Nephron progenitor cell (in vitro differentiated cells): ENCODE measurements at regions not wholly inside any gene's neighbourhood (a gene's known extent, or its start where the extent isn't known, plus 50 kb on each side); places are given as distances from the start of the nearest gene placed in this dataset.

Experiments used
- DNase-seq: peaks from one replicate; pipeline ENCODE4 v3.0.0; 2021
- H3K27ac Mint-ChIP-seq: 2 replicates; pipeline ENCODE4 v1.8.0; 2021; ENCODE audit warnings: mild to moderate bottlenecking, moderate library complexity, mixed read lengths
- H3K27me3 Mint-ChIP-seq: 2 replicates; pipeline ENCODE4 v1.8.0; 2021; ENCODE audit warnings: mild to moderate bottlenecking, low read depth, mixed read lengths; ENCODE audit not compliant: poor library complexity
- H3K36me3 Mint-ChIP-seq: 2 replicates; pipeline ENCODE4 v1.8.0; 2021; ENCODE audit warnings: low read depth, mixed read lengths
- H3K4me1 Mint-ChIP-seq: 2 replicates; pipeline ENCODE4 v1.8.0; 2021; ENCODE audit warnings: mixed read lengths
- H3K4me3 Mint-ChIP-seq: 2 replicates; pipeline ENCODE4 v1.8.0; 2021; ENCODE audit warnings: mild to moderate bottlenecking, moderate library complexity, mixed read lengths
- H3K9me3 Mint-ChIP-seq: 2 replicates; pipeline ENCODE4 v1.8.0; 2021; ENCODE audit warnings: mild to moderate bottlenecking, moderate library complexity, mixed read lengths
- TF ChIP-seq, protein P1 (sequence below): fragments of 200-600 bp; sonication (generic); IDR thresholded peaks from 2 replicates; pipeline ENCODE4 v1.5.0; 2021; ENCODE audit warnings: antibody characterized with exemption

DNA sequence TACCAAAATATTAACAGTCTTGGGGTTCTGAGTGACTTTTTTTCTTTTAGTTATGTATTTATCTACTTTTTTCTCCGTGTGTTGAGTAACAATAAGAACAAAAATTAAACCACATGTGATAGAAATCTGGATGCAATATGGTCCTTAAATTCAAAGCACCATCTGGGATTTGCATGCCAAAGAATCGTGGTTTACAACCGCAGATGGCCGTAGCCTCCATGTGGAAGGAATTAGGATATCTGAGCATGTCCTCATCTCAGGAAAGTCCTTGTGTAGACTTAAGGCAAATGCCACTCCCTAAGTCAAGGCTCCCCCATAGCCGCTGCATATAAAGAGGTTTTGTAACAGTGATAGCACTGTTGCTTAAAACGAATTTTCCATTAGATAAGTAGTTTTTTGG, 304.0 kb downstream of the ZEB1 start:
- no peak overlapping the region for H3K27ac Mint-ChIP-seq
- peaks cover 31% of the 10 kb centered on the region for H3K4me1 Mint-ChIP-seq
- no peak for DNase-seq
- H3K9me3 Mint-ChIP-seq = peaks cover 39% of the 10 kb centered on the region
- TF ChIP-seq, protein P1, sequence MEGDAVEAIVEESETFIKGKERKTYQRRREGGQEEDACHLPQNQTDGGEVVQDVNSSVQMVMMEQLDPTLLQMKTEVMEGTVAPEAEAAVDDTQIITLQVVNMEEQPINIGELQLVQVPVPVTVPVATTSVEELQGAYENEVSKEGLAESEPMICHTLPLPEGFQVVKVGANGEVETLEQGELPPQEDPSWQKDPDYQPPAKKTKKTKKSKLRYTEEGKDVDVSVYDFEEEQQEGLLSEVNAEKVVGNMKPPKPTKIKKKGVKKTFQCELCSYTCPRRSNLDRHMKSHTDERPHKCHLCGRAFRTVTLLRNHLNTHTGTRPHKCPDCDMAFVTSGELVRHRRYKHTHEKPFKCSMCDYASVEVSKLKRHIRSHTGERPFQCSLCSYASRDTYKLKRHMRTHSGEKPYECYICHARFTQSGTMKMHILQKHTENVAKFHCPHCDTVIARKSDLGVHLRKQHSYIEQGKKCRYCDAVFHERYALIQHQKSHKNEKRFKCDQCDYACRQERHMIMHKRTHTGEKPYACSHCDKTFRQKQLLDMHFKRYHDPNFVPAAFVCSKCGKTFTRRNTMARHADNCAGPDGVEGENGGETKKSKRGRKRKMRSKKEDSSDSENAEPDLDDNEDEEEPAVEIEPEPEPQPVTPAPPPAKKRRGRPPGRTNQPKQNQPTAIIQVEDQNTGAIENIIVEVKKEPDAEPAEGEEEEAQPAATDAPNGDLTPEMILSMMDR = no peak
- H3K27me3 Mint-ChIP-seq = no peaks in the 10 kb centered on the region
- no peak overlapping the region for H3K4me3 Mint-ChIP-seq
- peaks cover 21% of the 10 kb centered on the region for H3K36me3 Mint-ChIP-seq

DNA sequence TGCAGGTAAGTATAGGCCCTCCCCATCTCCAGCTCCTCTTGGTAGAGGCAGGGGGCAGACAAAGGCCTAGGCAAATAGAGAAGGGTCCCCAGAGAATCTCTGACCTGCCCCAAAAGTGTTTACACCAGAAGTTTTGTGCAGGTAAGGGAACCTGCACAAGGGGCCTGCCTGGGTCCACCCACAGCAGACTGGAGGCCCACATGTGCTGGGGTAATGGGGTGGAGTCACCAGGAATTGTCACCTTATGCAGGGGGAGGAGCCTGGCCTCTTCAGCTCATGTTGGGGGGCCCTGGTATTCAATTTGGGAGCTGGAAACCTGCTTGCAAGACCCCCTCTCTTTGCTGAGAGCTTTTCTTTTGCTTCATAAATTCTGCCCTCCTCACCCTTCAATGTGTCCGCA, 302.7 kb downstream of the ZEB1 start:
- no peak for DNase-seq
- Mint-ChIP-seq H3K27me3 (no peaks in the 10 kb centered on the region), H3K4me3 (no peak overlapping the region), H3K36me3 (peaks cover 21% of the 10 kb centered on the region), H3K27ac (no peak overlapping the region), H3K9me3 (peaks cover 34% of the 10 kb centered on the region), H3K4me1 (peaks cover 39% of the 10 kb centered on the region)
- TF ChIP-seq, protein P1 = no peak

DNA sequence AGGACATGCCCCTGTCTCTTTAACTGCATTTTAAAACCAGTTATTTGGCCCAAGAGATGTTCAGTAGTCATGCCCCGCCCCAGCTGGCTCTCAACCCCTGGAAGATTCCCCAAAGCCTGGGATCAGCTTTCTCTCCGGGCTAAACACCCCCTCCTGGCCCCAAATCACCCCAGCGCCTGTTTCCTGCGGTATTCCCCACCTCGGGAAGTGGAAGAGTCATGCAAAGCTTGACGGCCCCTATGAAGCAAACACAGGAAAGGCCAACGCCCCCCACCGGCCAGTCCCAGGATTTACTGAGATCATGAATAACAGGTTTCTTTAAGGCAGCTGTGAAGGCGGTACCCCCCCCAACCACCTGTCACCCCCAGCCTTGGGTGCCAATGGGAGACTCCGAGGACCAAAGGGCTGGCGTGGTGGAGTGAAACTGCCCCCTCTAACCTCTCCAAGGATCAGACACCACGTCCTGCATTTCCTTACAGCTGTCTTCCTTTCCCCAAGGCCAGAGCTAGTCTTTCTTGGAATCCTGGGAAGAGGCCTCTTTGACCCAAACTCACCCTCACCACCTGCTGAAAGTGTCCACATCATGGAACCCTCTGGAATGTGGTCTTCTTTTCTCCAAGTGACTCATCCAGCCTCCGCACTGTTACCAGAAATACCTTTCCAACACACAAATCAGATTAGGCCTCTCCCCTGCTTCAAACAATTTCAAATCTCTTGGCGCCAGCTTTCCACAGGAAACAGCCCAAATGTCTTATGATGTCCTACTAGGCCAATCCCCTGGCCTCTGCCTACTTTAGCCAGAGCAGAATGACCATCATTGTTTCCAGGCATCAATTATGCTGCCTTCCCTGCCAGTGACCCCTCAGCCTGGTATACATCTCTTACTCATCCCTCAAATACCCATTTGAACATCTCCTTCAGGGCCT, 301.5 kb downstream of the ZEB1 start:
- H3K27me3 Mint-ChIP-seq = no peaks in the 10 kb centered on the region

GRCh38 chr10:31619531-31620061, 300.6 kb downstream of the ZEB1 start:
- DNase-seq = no peak
- Mint-ChIP-seq H3K4me3 (no peak overlapping the region), H3K9me3 (peaks cover 23% of the 10 kb centered on the region), H3K36me3 (peaks cover 12% of the 10 kb centered on the region), H3K27ac (no peak overlapping the region), H3K27me3 (peaks cover 2% of the 10 kb centered on the region), H3K4me1 (peaks cover 41% of the 10 kb centered on the region)
- TF ChIP-seq, protein P1 = no peak

More for the DNA sequence above, 301.5 kb downstream of the ZEB1 start:
- DNase-seq = peak; percentile 18
- TF ChIP-seq, protein P1 = no peak
- H3K27ac Mint-ChIP-seq = no peak overlapping the region
- H3K9me3 Mint-ChIP-seq = peaks cover 23% of the 10 kb centered on the region
- H3K4me3 Mint-ChIP-seq = no peak overlapping the region
- peaks cover 41% of the 10 kb centered on the region for H3K4me1 Mint-ChIP-seq
- H3K36me3 Mint-ChIP-seq = peaks cover 12% of the 10 kb centered on the region

- peaks cover 5% of the 10 kb centered on the region for H3K36me3 Mint-ChIP-seq
- DNase-seq = peak; percentile 20
- H3K9me3 Mint-ChIP-seq = peaks cover 14% of the 10 kb centered on the region
- TF ChIP-seq, protein P1 = no peak
- peak overlapping the region; percentile 93 for H3K27ac Mint-ChIP-seq
- peaks cover 42% of the 10 kb centered on the region for H3K4me1 Mint-ChIP-seq
- H3K27me3 Mint-ChIP-seq = peaks cover 2% of the 10 kb centered on the region
- no peak overlapping the region for H3K4me3 Mint-ChIP-seq
These were observed 299.7 kb downstream of the ZEB1 start for GRCh38 chr10:31618541-31619291.
